ENCODE measurements at regions not wholly inside any gene's neighbourhood (a gene's known extent, or its start where the extent isn't known, plus 50 kb on each side); places are given as distances from the start of the nearest gene placed in this dataset.

GRCh38 chr9:109905472-109905871 is 125.5 kb downstream of the PALM2AKAP2 start:
- TF ChIP-seq RCOR1 (IDR thresholded peaks at IDR 0.05; ENCODE audit: low read depth, low read length) (no peak), CTCF (IDR thresholded peaks at IDR 0.05) (no peak), BHLHE40 (IDR thresholded peaks at IDR 0.05; ENCODE audit: low read depth, low read length) (no peak), SREBF2 (IDR thresholded peaks at IDR 0.05) (no peak), FOSB (CRISPR knock-in tag; IDR thresholded peaks at IDR 0.05) (no peak)

All from A549 (cell line).